GM12878 (cell line): ENCODE measurements at regions not wholly inside any gene's neighbourhood (a gene's known extent, or its start where the extent isn't known, plus 50 kb on each side); places are given as distances from the start of the nearest gene placed in this dataset.

Source experiments
- ATAC-seq: fragments of 200-7000 bp; cut with Tn5 transposase; 3 replicates; pipeline ENCODE4 v1.9.1; 2020; ENCODE audit warnings: mild to moderate bottlenecking, moderate library complexity
- BruUV-seq: library from RNA; stranded (reverse); fragments of 400-500 nt; replicated peaks from 2 replicates; lab custom pipeline; 2021; lab: Mats Ljungman, UMichigan
- CTCF ChIA-PET: fragments of 300-600 bp; sonication (Branson Sonifier 250); formaldehyde crosslinking; extraction: SDS; loops from one replicate; lab custom pipeline; 2021; ENCODE audit warnings: inconsistent platforms; lab: Yijun Ruan, JAX
- POLR2A ChIA-PET: fragments of 350-600 bp; formaldehyde crosslinking; extraction: SDS; loops from one replicate; lab custom pipeline; 2021; ENCODE audit warnings: inconsistent platforms; lab: Charles Lee
- RAD21 ChIA-PET: fragments of 300-600 bp; sonication (Branson Sonifier 250); formaldehyde crosslinking; loops from one replicate; lab custom pipeline; 2023; ENCODE audit warnings: antibody characterized with exemption; ENCODE audit not compliant: unreplicated experiment; lab: Charles Lee
- SMC1A ChIA-PET: fragments of 300-600 bp; sonication (Branson Sonifier 250); formaldehyde crosslinking; loops from one replicate; lab custom pipeline; 2023; ENCODE audit not compliant: unreplicated experiment, uncharacterized antibody; lab: Charles Lee
- DNase-seq: peaks from one replicate; pipeline ENCODE4 v3.0.0-alpha.2; 2011; ENCODE audit warnings: low read depth, low spot score
- FAIRE-seq: peaks from 3 replicates; lab custom pipeline; 2011; peaks lifted over from hg19 to GRCh38; lab: Jason Lieb, UNC
- H2AFZ ChIP-seq: 2 replicates; pipeline ENCODE4 v1.6.0; 2011; ENCODE audit warnings: low read depth, low read length, control low read depth; ENCODE audit not compliant: control insufficient read depth
- H3K27ac ChIP-seq: 2 replicates; pipeline ENCODE4 v1.5.1; 2011; ENCODE audit warnings: control low read depth; ENCODE audit not compliant: control insufficient read depth, insufficient read depth
- H3K27me3 ChIP-seq, 2 experiments: replicated peaks in 1 of 2; 2 replicates each; pipeline versions ENCODE4 v1.6.0 to v1.6.1; 2011; ENCODE audit warnings: low read length in 1 of 2; ENCODE audit not compliant: control insufficient read depth in 2 of 2, insufficient read depth in 2 of 2
- H3K36me3 ChIP-seq, 2 experiments: 2 replicates each; pipeline ENCODE4 v1.5.1; 2011; ENCODE audit warnings: low read length in 1 of 2; ENCODE audit not compliant: control insufficient read depth in 2 of 2, insufficient read depth in 2 of 2
- H3K4me1 ChIP-seq: 2 replicates; pipeline ENCODE4 v1.6.1; 2011; ENCODE audit warnings: mild to moderate bottlenecking, low read length, moderate library complexity, mixed read lengths; ENCODE audit not compliant: control insufficient read depth, insufficient read depth
- H3K4me2 ChIP-seq: 2 replicates; pipeline ENCODE4 v1.6.0; 2011; ENCODE audit warnings: control low read depth; ENCODE audit not compliant: control insufficient read depth, insufficient read depth
- H3K4me3 ChIP-seq: fragments of 200-600 bp; sonication (generic); 2 replicates; pipeline ENCODE4 v1.5.1; 2016
- H3K79me2 ChIP-seq: 2 replicates; pipeline ENCODE4 v1.6.0; 2011; ENCODE audit warnings: low read length; ENCODE audit not compliant: control insufficient read depth, insufficient read depth
- H3K9ac ChIP-seq: 2 replicates; pipeline ENCODE4 v1.8.0; 2011; ENCODE audit warnings: low read length, control low read depth, mixed read lengths; ENCODE audit not compliant: control insufficient read depth, insufficient read depth
- H3K9me3 ChIP-seq: replicated peaks from 3 replicates; pipeline ENCODE4 v1.5.1; 2011; ENCODE audit warnings: mild to moderate bottlenecking, low read length; ENCODE audit not compliant: control insufficient read depth, insufficient read depth
- H4K20me1 ChIP-seq: 2 replicates; pipeline ENCODE4 v1.6.0; 2011; ENCODE audit not compliant: control insufficient read depth, insufficient read depth
- CBX5 ChIP-seq: sonication (generic); IDR thresholded peaks from 2 replicates; pipeline ENCODE4 v1.6.1; 2016; ENCODE audit warnings: low read depth, moderate library complexity, mild to moderate bottlenecking, inconsistent platforms
- HDAC2 ChIP-seq: fragments of 200-600 bp; sonication (generic); IDR thresholded peaks from 2 replicates; pipeline ENCODE4 v1.6.1; 2017
- IRF4 ChIP-seq: IDR thresholded peaks from 2 replicates; pipeline ENCODE4 v1.6.1; 2011; ENCODE audit warnings: low read depth, low read length
- JUND ChIP-seq: IDR thresholded peaks from 2 replicates; pipeline ENCODE4 v1.6.1; 2012; ENCODE audit warnings: low read depth, mild to moderate bottlenecking, low read length, improper control_type of control experiment, moderate library complexity
- MEF2B ChIP-seq: fragments of 450-650 bp; IDR thresholded peaks from 2 replicates; pipeline ENCODE4 v1.6.1; 2018; ENCODE audit warnings: mild to moderate bottlenecking, moderate library complexity; ENCODE audit not compliant: partially characterized antibody, poor library complexity, severe bottlenecking
- MTA2 ChIP-seq: fragments of 450-650 bp; IDR thresholded peaks from 2 replicates; pipeline ENCODE4 v1.6.1; 2016; ENCODE audit warnings: low read depth, mild to moderate bottlenecking, moderate library complexity
- MXI1 ChIP-seq: fragments of 150-350 bp; IDR thresholded peaks from 2 replicates; pipeline ENCODE4 v1.6.1; 2011; ENCODE audit warnings: low read depth, mild to moderate bottlenecking, inconsistent platforms, low read length, improper control_type of control experiment
- NKRF ChIP-seq: fragments of 450-650 bp; conservative IDR thresholded peaks from 2 replicates; pipeline ENCODE4 v1.6.1; 2017; ENCODE audit warnings: mild to moderate bottlenecking, moderate library complexity
- POLR2A ChIP-seq: IDR thresholded peaks from 2 replicates; pipeline ENCODE4 v1.6.1; 2011; ENCODE audit warnings: low read depth, mild to moderate bottlenecking, low read length
- RAD51 ChIP-seq: fragments of 450-650 bp; IDR thresholded peaks from 2 replicates; pipeline ENCODE4 v1.6.1; 2016; ENCODE audit warnings: moderate library complexity, mild to moderate bottlenecking, inconsistent platforms
- RELA ChIP-seq: fragments of 450-650 bp; IDR thresholded peaks from 2 replicates; pipeline ENCODE4 v1.8.0; 2014; ENCODE audit warnings: borderline replicate concordance; ENCODE audit not compliant: partially characterized antibody
- RELB ChIP-seq: fragments of 450-650 bp; IDR thresholded peaks from 2 replicates; pipeline ENCODE4 v1.6.1; 2017; ENCODE audit warnings: low read depth, mild to moderate bottlenecking, moderate library complexity
- STAT1 ChIP-seq: fragments of 450-650 bp; conservative IDR thresholded peaks from 2 replicates; pipeline ENCODE4 v1.6.1; 2014; ENCODE audit warnings: antibody characterized with exemption, mild to moderate bottlenecking
- TCF7 ChIP-seq: IDR thresholded peaks from 2 replicates; pipeline ENCODE4 v1.6.1; 2014; ENCODE audit warnings: antibody characterized with exemption, borderline replicate concordance
- WGBS: methylation state at CpG from one replicate; pipeline ENCODE4 v1.1.6; 2016; ENCODE audit warnings: low lambda C conversion rate; ENCODE audit not compliant: insufficient replicate concordance, insufficient coverage; ENCODE audit errors: missing lambda C conversion rate; 5-methylcytosine and 5-hydroxymethylcytosine counted together
- in situ Hi-C: fragments of 300-500 bp; cut with MboI; formaldehyde crosslinking; loops from 9 replicates; pipeline ENCODE4 v1.14.3; 2018; ENCODE audit warnings: mixed read lengths
- intact Hi-C: fragments of 100-400 bp; cut with micrococcal nuclease; formaldehyde crosslinking; loops from one replicate; pipeline ENCODE4 v1.14.2; 2022; ENCODE audit not compliant: unreplicated experiment
- TF ChIP-seq, protein P1 (sequence below): IDR thresholded peaks from 2 replicates; pipeline ENCODE4 v1.6.1; 2012; ENCODE audit warnings: low read length, inconsistent platforms

GRCh38 chr12:58372298-58372697 is 430.9 kb downstream of the ATP23 start (continued):
- TF ChIP-seq, protein P1, sequence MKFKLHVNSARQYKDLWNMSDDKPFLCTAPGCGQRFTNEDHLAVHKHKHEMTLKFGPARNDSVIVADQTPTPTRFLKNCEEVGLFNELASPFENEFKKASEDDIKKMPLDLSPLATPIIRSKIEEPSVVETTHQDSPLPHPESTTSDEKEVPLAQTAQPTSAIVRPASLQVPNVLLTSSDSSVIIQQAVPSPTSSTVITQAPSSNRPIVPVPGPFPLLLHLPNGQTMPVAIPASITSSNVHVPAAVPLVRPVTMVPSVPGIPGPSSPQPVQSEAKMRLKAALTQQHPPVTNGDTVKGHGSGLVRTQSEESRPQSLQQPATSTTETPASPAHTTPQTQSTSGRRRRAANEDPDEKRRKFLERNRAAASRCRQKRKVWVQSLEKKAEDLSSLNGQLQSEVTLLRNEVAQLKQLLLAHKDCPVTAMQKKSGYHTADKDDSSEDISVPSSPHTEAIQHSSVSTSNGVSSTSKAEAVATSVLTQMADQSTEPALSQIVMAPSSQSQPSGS, result 0 out of 2 replicates have a peak, but pooled peaks have one; percentile 30
- peak; percentile 51; the same call in 1 of the 2 replicates for TF ChIP-seq IRF4
- TF ChIP-seq MEF2B, result peak; percentile 22
- TF ChIP-seq JUND, result no peak
- peak; percentile 33; the same call in 1 of the 2 replicates for TF ChIP-seq RELB
- TF ChIP-seq POLR2A, result no peak
- TF ChIP-seq HDAC2, result no peak
- peak; percentile 83 for TF ChIP-seq RAD51
- peak; percentile 43; the same call in 1 of the 2 replicates for TF ChIP-seq MTA2

- Histone ChIP-seq H3K79me2 (no peaks in the 10 kb centered on the region), H3K4me2 (no peak overlapping the region), H3K4me1 (no peaks in the 10 kb centered on the region), H3K27me3 (no peaks in the 10 kb centered on the region), H3K9me3 (no peaks in the 10 kb centered on the region), H3K9ac (no peak overlapping the region), H3K36me3 (no peaks in the 10 kb centered on the region), H3K4me3 (no peak overlapping the region), H4K20me1 (no peaks in the 10 kb centered on the region), H3K27ac (no peak overlapping the region), H2AFZ (no peak overlapping the region)
- no peak for DNase-seq
- ATAC-seq, result no peak
- 98% methylated on average over 2 of the region's 2 CpGs for WGBS
- no TSS peak for BruUV-seq
- CTCF ChIA-PET, result no interaction called here
- SMC1A ChIA-PET, result interaction anchor here (1.0 to 1.6 kb wide), 2 partner anchors 27 to 31 kb away, joined by 3 to 4 read pairs; no protein-coding TSS in a partner anchor
- FAIRE-seq, result no peak
- in situ Hi-C loops (no loop called here), intact Hi-C loops (no loop called here)
- RAD21 ChIA-PET, result no interaction called here
- POLR2A ChIA-PET, result no interaction called here
- TF ChIP-seq RELA (no peak), TCF7 (no peak), NKRF (no peak), STAT1 (no peak), RELB (no peak), MXI1 (no peak), CBX5 (no peak)
Observed at GRCh38 chr12:58378028-58378427, 436.7 kb downstream of the ATP23 start.
